Ammon's horn (tissue), 1 donor: ENCODE measurements at regions not wholly inside any gene's neighbourhood (a gene's known extent, or its start where the extent isn't known, plus 50 kb on each side); places are given as distances from the start of the nearest gene placed in this dataset.

ENCODE experiments used
- DNase-seq: peaks from one replicate; pipeline ENCODE4 v3.0.0-alpha.2; 2016; ENCODE audit warnings: low spot score

DNA sequence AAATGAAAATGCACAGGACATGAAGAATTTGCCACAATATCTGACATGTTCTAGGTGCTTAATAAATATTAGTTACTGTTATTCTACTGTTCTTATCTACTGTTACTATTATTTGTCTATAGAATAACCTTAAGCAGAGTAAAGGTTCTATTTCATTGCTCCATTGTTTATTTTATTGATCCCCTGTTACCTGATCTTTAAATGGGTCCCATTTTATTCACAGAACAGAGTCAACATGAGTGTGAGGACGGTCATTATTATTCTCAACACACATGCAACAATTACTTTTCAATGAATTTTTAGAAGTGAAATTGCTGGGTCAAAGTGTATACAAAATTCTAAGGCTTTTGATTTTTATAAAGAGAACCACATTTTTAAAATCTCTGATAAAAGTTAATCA is 186.9 kb downstream of the AHR start:
- DNase-seq: no peak

- no peak for DNase-seq
These were observed 187.5 kb downstream of the AHR start for GRCh38 chr7:17485904-17486303.

GRCh38 chr7:17486835-17487234 is 188.4 kb downstream of the AHR start:
- no peak for DNase-seq

- no peak for DNase-seq
These were observed 188.9 kb downstream of the AHR start for GRCh38 chr7:17487343-17487742.

DNA sequence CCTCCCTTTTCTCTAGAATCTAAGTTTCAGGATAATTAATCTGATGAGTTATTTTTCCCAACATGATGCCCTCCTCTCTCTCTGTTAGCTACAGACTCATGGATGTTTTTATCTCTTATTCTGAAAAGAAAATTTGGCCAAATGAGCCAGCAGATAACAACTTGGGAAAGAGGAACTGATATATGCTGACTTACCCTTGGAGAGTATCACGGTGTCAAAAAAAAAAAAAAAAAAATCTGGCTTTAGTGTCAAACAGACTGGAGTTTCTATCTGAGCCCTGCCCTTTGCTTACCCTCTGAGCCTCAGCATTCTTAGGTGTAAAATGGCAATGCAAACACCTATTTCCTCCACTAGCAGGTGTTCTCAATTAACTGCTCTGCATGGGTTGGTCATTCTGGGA is 190.4 kb downstream of the AHR start:
- DNase-seq: no peak

- DNase-seq: no peak
These were observed 191.5 kb downstream of the AHR start for GRCh38 chr7:17489961-17490360.

GRCh38 chr7:17490825-17491224 is 192.4 kb downstream of the AHR start:
- DNase-seq: no peak

GRCh38 chr7:17492437-17492836 is 194.0 kb downstream of the AHR start:
- no peak for DNase-seq

DNA sequence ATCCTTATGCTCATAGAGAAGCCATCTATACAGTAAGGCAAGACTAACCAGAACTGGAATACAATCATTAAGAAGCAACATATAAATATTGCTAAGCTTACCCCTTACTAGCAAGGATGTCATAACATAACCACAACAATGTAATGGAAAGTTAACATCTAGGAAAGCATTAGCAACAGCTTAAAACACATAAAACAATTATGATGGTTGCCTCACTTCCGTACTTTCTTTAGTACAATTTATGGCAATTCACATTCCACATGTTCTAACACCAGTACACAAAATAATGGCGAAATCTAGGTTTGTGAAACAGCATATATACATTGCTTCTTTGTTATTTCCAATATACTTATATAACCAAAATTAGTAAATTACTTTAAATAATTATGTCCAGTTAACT is 195.0 kb downstream of the AHR start:
- no peak for DNase-seq

DNA sequence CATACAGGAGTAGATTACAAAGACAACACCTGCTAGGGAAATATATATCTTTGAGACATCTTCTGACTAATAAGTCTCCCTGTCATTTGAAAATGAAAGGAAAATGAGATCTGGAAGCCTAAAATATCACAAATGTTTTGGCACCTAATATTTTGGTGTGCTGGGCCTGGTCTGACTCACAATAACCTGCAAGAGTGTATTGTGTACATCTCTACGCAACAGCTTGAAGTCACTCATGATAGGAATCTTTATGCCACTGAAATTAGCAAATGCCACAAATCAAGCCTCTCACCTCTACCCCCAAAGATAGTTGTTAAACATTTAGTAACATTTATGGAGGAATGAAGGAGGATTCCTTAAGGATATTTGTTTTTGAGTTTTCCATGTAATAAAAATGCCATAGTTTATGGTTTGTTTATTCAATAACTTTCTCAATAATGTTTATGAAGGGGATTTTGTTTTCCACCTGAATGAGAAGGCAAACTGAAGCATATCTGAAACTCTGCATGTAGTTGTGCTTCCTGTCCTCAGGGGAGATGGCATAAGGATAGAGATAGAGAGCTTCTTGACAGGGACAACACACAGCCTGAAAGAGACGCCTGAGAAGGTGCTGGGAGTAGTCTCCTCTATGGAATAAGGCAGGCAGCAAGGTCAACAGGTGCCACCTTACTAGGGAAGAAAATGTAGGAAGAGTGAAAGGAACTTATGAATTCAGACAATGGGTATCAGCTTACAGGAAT is 197.4 kb downstream of the AHR start:
- no peak for DNase-seq

GRCh38 chr7:17497136-17497535 is 198.7 kb downstream of the AHR start:
- no peak for DNase-seq

DNA sequence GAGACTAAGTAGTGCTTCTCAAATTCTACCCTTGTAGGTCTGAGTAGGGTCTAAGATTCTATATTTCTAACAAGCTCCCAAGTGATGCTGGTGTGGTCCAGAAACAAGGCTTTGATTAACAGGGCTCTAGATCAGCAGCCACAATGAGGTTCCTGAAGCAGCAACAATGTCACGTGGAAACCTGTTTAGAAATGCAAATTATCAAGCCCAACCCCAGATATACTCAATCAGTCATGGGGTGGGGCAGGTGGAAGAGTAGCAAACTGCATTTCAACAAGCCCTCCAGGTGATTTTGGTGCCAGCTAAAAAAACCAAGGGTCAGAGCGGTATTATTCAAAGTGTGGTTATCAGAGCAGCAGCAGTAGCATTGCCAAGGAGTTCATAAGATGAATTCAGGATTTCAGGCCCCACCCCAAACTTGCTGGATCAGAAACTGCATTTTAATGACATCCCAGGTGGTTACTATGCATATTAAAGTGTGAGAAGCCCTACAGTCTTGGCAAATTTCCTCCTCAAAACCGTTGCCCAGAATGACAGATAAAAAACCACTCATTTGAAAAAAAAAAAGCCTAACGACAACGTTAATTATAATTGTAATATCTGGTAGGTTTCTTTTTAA is 199.2 kb downstream of the AHR start:
- DNase-seq: no peak

DNA sequence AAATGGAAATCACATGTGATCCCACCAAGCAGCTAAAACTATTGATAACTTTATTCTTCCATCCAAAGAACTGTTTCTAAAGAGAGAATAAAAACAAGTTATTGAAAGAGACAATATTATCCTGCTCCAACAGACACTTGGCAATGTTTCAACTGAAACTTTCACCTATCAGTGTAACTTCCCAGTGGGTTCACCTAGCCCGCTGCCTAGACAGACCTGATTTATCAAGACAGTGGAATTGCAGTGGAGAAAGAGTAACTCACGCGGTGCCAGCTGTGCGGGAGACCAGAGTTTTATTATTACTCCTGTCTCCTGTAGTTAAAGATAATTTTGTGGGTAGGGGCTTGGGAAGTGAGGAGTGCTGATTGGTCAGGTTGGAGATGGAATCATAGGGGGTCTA is 199.8 kb downstream of the AHR start:
- no peak for DNase-seq

GRCh38 chr7:17500736-17501135 is 202.3 kb downstream of the AHR start:
- no peak for DNase-seq

DNA sequence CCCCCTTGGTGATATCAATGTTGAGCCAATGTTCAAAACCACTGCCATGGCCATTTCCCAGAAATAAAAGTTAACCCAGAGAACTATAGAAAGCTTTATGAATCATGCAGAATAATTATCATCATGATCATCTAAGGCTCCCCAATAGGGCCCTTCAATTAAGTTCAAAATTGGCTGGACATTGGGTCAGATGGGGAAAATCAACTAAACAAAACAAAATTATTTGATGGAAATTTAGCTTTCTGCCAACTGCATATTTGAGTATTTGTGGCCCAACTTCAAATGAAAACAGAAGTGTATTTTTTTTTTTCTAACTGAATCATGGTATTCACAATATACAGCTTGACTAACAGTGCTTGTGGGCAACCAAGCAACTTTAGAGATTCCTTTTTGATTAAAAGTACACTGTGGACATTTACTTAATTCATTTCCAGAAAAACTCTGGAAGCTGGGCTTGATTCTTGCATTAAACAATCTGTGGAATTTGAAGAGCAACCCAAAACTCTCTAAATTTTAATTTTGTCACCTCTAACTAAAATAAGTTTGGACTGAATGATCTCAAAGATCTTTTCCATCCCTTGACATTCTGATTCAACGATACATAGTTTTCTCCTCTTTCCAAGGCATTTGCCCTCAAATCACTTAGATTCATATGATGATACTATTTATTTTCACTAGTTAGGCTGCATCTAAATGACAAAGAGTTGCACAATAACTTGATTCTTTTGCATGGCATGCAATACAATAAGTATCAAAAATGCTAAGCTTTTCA is 203.2 kb downstream of the AHR start:
- no peak for DNase-seq

DNA sequence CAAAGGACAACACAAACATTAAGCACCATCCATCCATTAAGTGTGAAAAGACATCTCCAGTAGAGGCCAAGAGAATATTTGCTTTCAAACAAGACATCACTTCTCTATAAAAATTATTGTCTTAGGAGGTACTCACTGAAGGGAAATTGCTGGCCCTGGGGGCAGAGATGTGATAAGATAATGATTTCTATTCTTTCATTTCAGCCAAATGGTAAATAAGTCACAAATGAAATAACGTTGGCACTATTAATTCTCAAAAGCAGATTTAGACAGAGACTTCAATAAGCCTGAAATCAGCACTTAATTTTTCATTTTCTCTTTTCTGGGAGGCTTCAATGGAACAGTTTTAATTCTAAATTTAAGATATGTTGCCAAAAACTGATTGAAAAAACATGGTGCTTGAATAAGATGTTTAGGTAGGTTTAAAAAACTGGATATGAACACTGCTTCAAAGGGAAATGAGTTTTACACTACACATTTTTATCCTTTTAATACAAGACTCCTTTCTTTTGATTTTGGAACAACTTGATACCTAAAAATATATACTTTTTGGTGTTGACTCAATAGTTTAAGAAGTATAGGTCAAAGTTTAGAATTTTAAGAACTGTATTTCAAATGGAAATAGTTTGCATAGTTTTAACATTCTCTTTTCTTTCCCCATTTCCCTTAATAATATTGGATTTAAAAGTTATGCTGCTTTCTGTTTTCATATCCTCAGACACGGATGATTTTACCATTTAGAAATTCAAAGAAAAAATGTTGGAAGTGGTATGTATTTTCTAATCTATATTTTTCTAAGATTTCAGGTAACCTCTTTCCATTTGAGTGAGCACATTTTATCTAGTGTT is 204.0 kb downstream of the AHR start:
- DNase-seq: no peak

DNA sequence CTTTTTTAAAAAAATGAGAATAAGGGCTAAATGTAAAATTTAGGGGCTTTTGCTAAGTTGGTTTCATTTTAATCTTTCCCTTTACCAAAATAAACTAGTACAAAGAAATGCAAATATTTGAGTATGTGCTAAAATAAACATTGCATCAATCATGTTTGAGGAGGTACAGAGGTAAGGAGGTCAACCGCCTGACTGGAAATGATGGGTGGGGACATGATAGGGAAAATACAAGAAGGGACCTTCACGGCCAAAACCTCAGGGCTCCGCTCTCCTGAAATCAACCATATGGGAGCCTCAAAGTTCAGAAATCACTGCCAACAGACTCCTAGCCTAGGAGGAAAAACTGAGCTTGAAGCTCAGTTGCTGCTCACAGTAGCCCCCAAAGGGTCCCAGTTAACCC is 207.6 kb downstream of the AHR start:
- DNase-seq: no peak

GRCh38 chr7:17506596-17506995 is 208.1 kb downstream of the AHR start:
- DNase-seq: no peak

- DNase-seq: no peak
These were observed 209.3 kb downstream of the AHR start for GRCh38 chr7:17507717-17508116.

DNA sequence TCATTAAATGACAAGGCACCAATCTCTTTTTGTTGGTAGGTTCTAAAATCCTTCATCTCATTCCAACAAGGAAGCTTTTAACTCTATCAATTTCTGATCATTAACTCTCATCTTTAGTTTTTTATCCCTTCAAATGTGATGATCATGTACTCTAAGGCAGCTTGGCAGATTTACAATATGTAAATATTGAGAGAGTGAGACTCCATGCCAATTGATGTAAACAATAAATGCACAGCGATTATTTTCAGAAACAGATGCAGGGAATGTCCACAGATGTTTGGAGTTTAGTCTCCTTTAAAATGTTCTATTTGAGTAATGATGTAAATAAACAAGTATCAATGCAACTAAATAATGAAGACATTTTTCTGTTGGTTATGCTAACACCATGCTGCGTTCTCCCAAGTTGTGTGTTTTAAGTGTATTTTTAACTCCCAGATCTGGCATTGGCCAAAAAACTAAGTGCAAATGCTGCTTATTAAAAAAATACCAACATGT is 213.8 kb downstream of the AHR start:
- DNase-seq: no peak

- DNase-seq: no peak
These were observed 218.3 kb downstream of the AHR start for GRCh38 chr7:17516771-17517170.

DNA sequence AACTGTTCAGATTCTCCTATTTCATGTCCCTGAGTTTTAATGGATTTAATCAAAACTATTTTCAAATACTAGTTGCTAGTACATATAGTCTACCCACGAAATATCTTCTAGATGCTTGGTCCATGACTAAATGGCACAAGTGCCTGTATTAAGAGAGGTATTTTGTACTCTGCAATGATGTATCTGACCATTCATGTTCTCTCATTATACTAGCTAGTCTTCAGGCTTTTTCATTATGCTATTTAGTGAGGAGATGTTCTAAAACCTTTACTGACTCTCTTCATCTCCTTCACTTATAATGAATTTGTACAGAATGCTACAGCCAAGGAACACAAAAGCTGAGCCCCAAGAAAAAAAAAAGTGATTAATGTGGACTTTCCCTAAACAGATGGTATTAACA is 222.5 kb downstream of the AHR start:
- DNase-seq: no peak
